Ishikawa (cell line): ENCODE measurements at regions not wholly inside any gene's neighbourhood (a gene's known extent, or its start where the extent isn't known, plus 50 kb on each side); places are given as distances from the start of the nearest gene placed in this dataset.

Experiments
- CEBPB ChIP-seq: IDR thresholded peaks from 2 replicates; pipeline ENCODE4 v1.6.1; 2012
- EGR1 ChIP-seq: IDR thresholded peaks from 2 replicates; pipeline ENCODE4 v1.6.1; 2012
- TAF1 ChIP-seq: IDR thresholded peaks from 2 replicates; pipeline ENCODE4 v1.6.1; 2012; ENCODE audit warnings: low read depth, mild to moderate bottlenecking
- TF ChIP-seq, protein P1 (sequence below): IDR thresholded peaks from 2 replicates; pipeline ENCODE4 v1.6.1; 2012

DNA sequence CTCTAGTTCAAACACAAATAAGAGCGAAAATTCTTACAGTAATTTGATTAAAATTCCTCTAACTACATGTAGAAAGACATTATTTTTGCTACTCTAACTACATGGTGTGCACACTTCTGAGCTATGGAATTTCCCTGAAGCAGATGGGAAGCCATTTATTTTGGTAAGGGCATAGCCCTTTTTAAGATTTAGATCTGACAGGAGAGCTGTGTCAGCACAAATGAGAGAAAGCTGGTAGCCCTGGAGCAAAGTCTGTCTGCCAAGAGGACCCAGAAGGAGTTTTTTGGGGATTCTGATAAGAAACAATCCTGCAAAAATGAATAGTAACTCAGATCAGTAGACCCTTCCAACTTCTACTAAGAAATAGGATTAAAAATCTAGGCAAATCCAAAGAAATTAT is 595.9 kb upstream of the MEF2C start:
- TF ChIP-seq CEBPB (no peak), TAF1 (no peak), EGR1 (no peak)
- TF ChIP-seq, protein P1, sequence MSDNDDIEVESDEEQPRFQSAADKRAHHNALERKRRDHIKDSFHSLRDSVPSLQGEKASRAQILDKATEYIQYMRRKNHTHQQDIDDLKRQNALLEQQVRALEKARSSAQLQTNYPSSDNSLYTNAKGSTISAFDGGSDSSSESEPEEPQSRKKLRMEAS: no peak
